Smooth muscle cell (in vitro differentiated cells): ENCODE measurements at regions not wholly inside any gene's neighbourhood (a gene's known extent, or its start where the extent isn't known, plus 50 kb on each side); places are given as distances from the start of the nearest gene placed in this dataset.

ENCODE experiments used
- DNase-seq: peaks from one replicate; lab custom pipeline; 2025; ENCODE audit not compliant: unreplicated experiment; lab: John Stamatoyannopoulos, UW
- H2AFZ ChIP-seq: fragments of 200-600 bp; sonication (generic); 2 replicates; pipeline ENCODE4 v1.6.0; 2016; ENCODE audit warnings: antibody characterized with exemption, low read depth, mild to moderate bottlenecking
- H3F3A ChIP-seq: fragments of 200-600 bp; sonication (generic); 2 replicates; pipeline ENCODE4 v1.6.0; 2017; ENCODE audit warnings: antibody characterized with exemption, low read depth
- H3K27ac ChIP-seq: fragments of 200-600 bp; sonication (generic); 2 replicates; pipeline ENCODE4 v1.5.1; 2016; ENCODE audit warnings: low read depth, mild to moderate bottlenecking
- H3K27me3 ChIP-seq: fragments of 200-600 bp; sonication (generic); 2 replicates; pipeline ENCODE4 v1.6.1; 2016; ENCODE audit warnings: low read depth, mild to moderate bottlenecking
- H3K36me3 ChIP-seq: fragments of 200-600 bp; sonication (generic); 2 replicates; pipeline ENCODE4 v1.5.1; 2016; ENCODE audit warnings: low read depth
- H3K4me1 ChIP-seq: fragments of 200-600 bp; sonication (generic); 2 replicates; pipeline ENCODE4 v1.5.1; 2016; ENCODE audit warnings: low read depth
- H3K4me2 ChIP-seq: fragments of 200-600 bp; sonication (generic); 2 replicates; pipeline ENCODE4 v1.6.0; 2016; ENCODE audit warnings: mild to moderate bottlenecking
- H3K4me3 ChIP-seq: fragments of 200-600 bp; sonication (generic); 2 replicates; pipeline ENCODE4 v1.5.1; 2016; ENCODE audit warnings: mild to moderate bottlenecking
- H3K79me2 ChIP-seq: fragments of 200-600 bp; sonication (generic); 2 replicates; pipeline ENCODE4 v1.6.0; 2016; ENCODE audit warnings: low read depth, mild to moderate bottlenecking
- H3K9ac ChIP-seq: fragments of 200-600 bp; sonication (generic); 2 replicates; pipeline ENCODE4 v1.6.0; 2016; ENCODE audit warnings: low read depth
- H3K9me3 ChIP-seq: fragments of 200-600 bp; sonication (generic); replicated peaks from 2 replicates; pipeline ENCODE4 v1.5.1; 2016; ENCODE audit warnings: low read depth
- H4K20me1 ChIP-seq: fragments of 200-600 bp; sonication (generic); 2 replicates; pipeline ENCODE4 v1.6.0; 2016; ENCODE audit warnings: low read depth
- WGBS: methylation state at CpG from one replicate; pipeline ENCODE4 v1.1.7; 2016; ENCODE audit warnings: low lambda C conversion rate; 5-methylcytosine and 5-hydroxymethylcytosine counted together
- TF ChIP-seq, protein P1 (sequence below): fragments of 200-600 bp; sonication (generic); IDR thresholded peaks from 2 replicates; pipeline ENCODE4 v1.5.1; 2017; ENCODE audit warnings: borderline replicate concordance, mild to moderate bottlenecking, antibody characterized with exemption; ENCODE audit not compliant: insufficient read depth, poor library complexity, severe bottlenecking

DNA sequence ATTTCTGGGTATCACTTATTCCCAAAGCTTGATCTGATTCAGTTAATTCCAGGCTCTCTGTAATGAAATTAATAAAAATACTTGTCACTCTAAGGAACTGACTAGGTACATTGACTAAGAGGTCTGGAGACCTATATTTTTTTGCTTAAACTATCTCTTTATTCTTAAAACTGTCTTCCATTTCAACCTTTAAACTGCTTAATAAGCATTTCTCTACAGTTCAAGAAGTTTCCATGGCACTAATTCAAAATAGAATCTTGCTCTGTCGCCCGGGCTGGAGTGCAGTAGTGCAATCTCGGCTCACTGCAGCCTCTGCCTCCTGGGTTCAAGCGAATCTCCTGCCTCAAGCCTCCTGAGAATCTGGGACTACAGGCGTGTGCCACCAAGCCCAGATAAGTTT, 117.4 kb downstream of the MTPAP start:
- 96% methylated on average over 5 of the region's 5 CpGs for WGBS
- TF ChIP-seq, protein P1, sequence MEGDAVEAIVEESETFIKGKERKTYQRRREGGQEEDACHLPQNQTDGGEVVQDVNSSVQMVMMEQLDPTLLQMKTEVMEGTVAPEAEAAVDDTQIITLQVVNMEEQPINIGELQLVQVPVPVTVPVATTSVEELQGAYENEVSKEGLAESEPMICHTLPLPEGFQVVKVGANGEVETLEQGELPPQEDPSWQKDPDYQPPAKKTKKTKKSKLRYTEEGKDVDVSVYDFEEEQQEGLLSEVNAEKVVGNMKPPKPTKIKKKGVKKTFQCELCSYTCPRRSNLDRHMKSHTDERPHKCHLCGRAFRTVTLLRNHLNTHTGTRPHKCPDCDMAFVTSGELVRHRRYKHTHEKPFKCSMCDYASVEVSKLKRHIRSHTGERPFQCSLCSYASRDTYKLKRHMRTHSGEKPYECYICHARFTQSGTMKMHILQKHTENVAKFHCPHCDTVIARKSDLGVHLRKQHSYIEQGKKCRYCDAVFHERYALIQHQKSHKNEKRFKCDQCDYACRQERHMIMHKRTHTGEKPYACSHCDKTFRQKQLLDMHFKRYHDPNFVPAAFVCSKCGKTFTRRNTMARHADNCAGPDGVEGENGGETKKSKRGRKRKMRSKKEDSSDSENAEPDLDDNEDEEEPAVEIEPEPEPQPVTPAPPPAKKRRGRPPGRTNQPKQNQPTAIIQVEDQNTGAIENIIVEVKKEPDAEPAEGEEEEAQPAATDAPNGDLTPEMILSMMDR, result no peak

DNA sequence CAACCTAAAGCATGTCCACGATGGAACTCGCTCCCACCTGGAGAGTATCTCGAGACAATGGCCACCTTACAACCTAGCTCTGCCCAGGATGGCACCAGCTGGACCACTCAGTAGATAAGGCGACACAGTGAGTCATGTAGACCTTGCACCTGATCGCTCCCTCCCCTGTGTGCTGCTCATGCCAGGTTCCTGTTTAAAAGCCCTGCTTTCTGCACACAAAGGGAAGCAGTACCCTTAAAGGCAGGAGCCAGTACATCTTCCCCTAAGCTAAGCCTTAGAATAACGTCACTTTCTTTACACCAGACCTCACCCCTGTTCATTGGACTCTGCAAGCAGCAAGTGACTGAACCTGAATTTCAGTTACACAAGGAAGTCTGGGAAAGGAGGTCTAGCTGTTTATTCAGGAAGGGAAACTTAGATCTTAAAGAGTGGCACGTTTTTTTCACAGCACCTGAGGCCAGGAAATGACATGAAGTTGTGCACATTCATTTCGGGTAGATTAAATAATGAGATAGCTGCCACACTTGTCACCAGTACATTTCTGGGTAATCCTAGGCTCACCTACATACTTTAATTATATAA, 117.9 kb downstream of the MTPAP start:
- Histone ChIP-seq H3K79me2 (no peaks in the 10 kb centered on the region), H2AFZ (no peak overlapping the region), H3K9me3 (no peaks in the 10 kb centered on the region), H3F3A (peaks cover 6% of the 10 kb centered on the region), H3K36me3 (no peaks in the 10 kb centered on the region), H3K27ac (no peak overlapping the region), H3K4me2 (no peak overlapping the region), H3K4me1 (no peaks in the 10 kb centered on the region), H3K27me3 (no peaks in the 10 kb centered on the region), H4K20me1 (no peaks in the 10 kb centered on the region), H3K4me3 (no peak overlapping the region), H3K9ac (no peak overlapping the region)
- TF ChIP-seq, protein P1, result no peak
- no peak for DNase-seq
- 84% methylated on average over 8 of the region's 8 CpGs for WGBS

More for the DNA sequence above, 117.4 kb downstream of the MTPAP start:
- Histone ChIP-seq H3K4me2 (no peak overlapping the region), H3K4me1 (no peaks in the 10 kb centered on the region), H2AFZ (no peak overlapping the region), H3K9me3 (no peaks in the 10 kb centered on the region), H4K20me1 (no peaks in the 10 kb centered on the region), H3K9ac (no peak overlapping the region), H3K79me2 (no peaks in the 10 kb centered on the region), H3K4me3 (no peak overlapping the region), H3K27ac (no peak overlapping the region), H3F3A (peaks cover 6% of the 10 kb centered on the region), H3K27me3 (no peaks in the 10 kb centered on the region), H3K36me3 (no peaks in the 10 kb centered on the region)
- DNase-seq, result no peak

DNA sequence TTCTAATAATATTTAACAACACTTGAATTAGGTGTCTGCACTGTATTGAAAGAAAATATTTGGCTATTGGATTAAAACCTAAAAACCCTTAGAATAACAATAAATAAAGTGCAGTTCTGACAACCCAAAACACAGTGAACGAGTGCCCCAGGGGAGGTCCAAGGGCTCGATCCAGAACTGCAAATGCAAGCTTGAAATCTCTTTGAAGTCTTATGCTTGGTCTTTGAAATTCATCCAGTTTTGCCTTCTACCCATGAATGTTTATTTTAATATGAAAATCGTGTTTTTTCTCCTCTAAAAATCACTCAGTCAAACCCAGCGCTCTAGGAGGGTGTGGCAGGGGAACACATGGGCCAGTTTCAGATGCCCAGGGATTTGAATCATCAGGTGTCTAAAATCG, 119.5 kb downstream of the MTPAP start:
- no peak for DNase-seq
- H3K27me3 ChIP-seq, result no peaks in the 10 kb centered on the region
- H2AFZ ChIP-seq, result no peak overlapping the region
- H3K4me1 ChIP-seq, result no peaks in the 10 kb centered on the region
- H3K4me3 ChIP-seq, result no peak overlapping the region
- H3F3A ChIP-seq, result peaks cover 6% of the 10 kb centered on the region
- H3K27ac ChIP-seq, result no peak overlapping the region
- 90% methylated on average over 5 of the region's 5 CpGs for WGBS
- H4K20me1 ChIP-seq, result no peaks in the 10 kb centered on the region
- H3K36me3 ChIP-seq, result no peaks in the 10 kb centered on the region
- no peak overlapping the region for H3K4me2 ChIP-seq
- no peaks in the 10 kb centered on the region for H3K79me2 ChIP-seq
- TF ChIP-seq, protein P1, result no peak
- no peak overlapping the region for H3K9ac ChIP-seq
- no peaks in the 10 kb centered on the region for H3K9me3 ChIP-seq

DNA sequence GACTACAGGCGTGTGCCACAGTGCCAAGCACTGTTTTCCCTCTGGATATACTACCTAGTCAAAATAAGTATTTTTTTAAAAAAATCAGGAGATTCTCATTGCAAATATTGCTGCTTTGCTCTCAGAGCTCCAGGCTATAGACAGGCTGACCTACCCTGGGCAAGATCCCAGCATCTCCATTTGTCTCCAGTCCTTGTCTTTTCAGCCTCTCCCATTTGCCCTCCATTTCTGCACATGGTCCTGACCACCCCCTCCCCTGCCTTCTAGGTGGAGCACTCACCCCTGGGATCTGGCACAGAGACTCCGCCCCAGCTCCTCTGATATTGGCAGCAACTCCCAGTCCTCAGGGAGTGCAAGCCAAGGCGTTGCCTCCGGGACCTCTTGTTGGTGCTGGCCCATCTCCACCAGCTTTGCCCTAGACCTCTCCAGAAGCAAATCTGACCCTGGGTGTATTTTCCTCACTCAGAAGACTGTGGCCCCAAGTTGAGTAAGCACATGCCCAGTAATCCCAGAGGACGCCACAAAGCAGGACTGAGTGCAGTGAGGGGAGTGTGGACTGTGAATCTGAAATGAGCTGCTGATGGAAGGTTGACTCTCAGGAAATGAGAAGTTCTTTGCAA, 120.6 kb downstream of the MTPAP start:
- WGBS, result 86% methylated on average over 5 of the region's 5 CpGs
- no peaks in the 10 kb centered on the region for H3K27me3 ChIP-seq
- no peak overlapping the region for H3K4me3 ChIP-seq
- H3K4me2 ChIP-seq, result no peak overlapping the region
- no peaks in the 10 kb centered on the region for H3K79me2 ChIP-seq
- no peaks in the 10 kb centered on the region for H3K4me1 ChIP-seq
- H2AFZ ChIP-seq, result no peak overlapping the region
- no peaks in the 10 kb centered on the region for H4K20me1 ChIP-seq
- no peak overlapping the region for H3K27ac ChIP-seq
- TF ChIP-seq, protein P1, result no peak
- no peak for DNase-seq
- no peaks in the 10 kb centered on the region for H3K9me3 ChIP-seq
- peaks cover 6% of the 10 kb centered on the region for H3F3A ChIP-seq
- H3K36me3 ChIP-seq, result no peaks in the 10 kb centered on the region
- no peak overlapping the region for H3K9ac ChIP-seq
